Endodermal cell (in vitro differentiated cells): ENCODE measurements at regions not wholly inside any gene's neighbourhood (a gene's known extent, or its start where the extent isn't known, plus 50 kb on each side); places are given as distances from the start of the nearest gene placed in this dataset.

Experiments used
- DNase-seq: peaks from one replicate; pipeline ENCODE4 v3.0.0-alpha.2; 2017
- H3K27ac ChIP-seq: 2 replicates; pipeline ENCODE4 v1.5.1; 2013; ENCODE audit warnings: mild to moderate bottlenecking, low read depth, low read length, moderate library complexity
- H3K27me3 ChIP-seq: 2 replicates; pipeline ENCODE4 v1.6.1; 2013; ENCODE audit warnings: mild to moderate bottlenecking, low read length, moderate library complexity; ENCODE audit not compliant: insufficient read depth, control insufficient read depth, poor library complexity, severe bottlenecking
- H3K36me3 ChIP-seq: 2 replicates; pipeline ENCODE4 v1.7.0; 2013; ENCODE audit warnings: mild to moderate bottlenecking, low read length, moderate library complexity; ENCODE audit not compliant: control insufficient read depth, insufficient read depth
- H3K4me1 ChIP-seq: one replicate; pipeline ENCODE4 v1.7.0; 2013; ENCODE audit warnings: low read length; ENCODE audit not compliant: control insufficient read depth, insufficient read depth
- H3K4me3 ChIP-seq: 2 replicates; pipeline ENCODE4 v1.5.1; 2013; ENCODE audit warnings: mild to moderate bottlenecking, low read length, moderate library complexity
- H3K9ac ChIP-seq: 2 replicates; pipeline ENCODE4 v1.6.1; 2013; ENCODE audit warnings: mild to moderate bottlenecking, low read length, moderate library complexity; ENCODE audit not compliant: poor library complexity, severe bottlenecking; ENCODE audit errors: extremely low read depth
- H3K9me3 ChIP-seq: 2 replicates; pipeline ENCODE4 v1.6.1; 2013; ENCODE audit warnings: mild to moderate bottlenecking, low read length, moderate library complexity; ENCODE audit not compliant: control insufficient read depth
- H3K27ac Mint-ChIP-seq: 2 replicates; pipeline ENCODE4 v1.8.0; 2020; ENCODE audit warnings: mixed read lengths
- H3K27me3 Mint-ChIP-seq: 2 replicates; pipeline ENCODE4 v1.8.0; 2021; ENCODE audit warnings: mild to moderate bottlenecking, mixed read lengths; ENCODE audit not compliant: insufficient read depth
- H3K36me3 Mint-ChIP-seq: 2 replicates; pipeline ENCODE4 v1.8.0; 2020; ENCODE audit warnings: low read depth, mixed read lengths
- H3K4me1 Mint-ChIP-seq: 2 replicates; pipeline ENCODE4 v1.8.0; 2020; ENCODE audit warnings: mixed read lengths
- H3K4me3 Mint-ChIP-seq: 2 replicates; pipeline ENCODE4 v1.8.0; 2020; ENCODE audit warnings: mild to moderate bottlenecking, moderate library complexity, mixed read lengths
- H3K9me3 Mint-ChIP-seq: 2 replicates; pipeline ENCODE4 v1.8.0; 2020; ENCODE audit warnings: mild to moderate bottlenecking, mixed read lengths
- WGBS, 2 experiments: methylation state at CpG; one replicate each; pipeline versions ENCODE4 v1.1.5 to v1.1.7; 2013; ENCODE audit warnings: missing lambda C conversion rate in 2 of 2, mixed read lengths in 1 of 2; ENCODE audit not compliant: insufficient coverage in 1 of 2, insufficient read length in 1 of 2; 5-methylcytosine and 5-hydroxymethylcytosine counted together
- TF ChIP-seq, protein P1 (sequence below): fragments of 200-600 bp; sonication (generic); conservative IDR thresholded peaks from 2 replicates; pipeline ENCODE4 v1.5.0; 2021; ENCODE audit warnings: antibody characterized with exemption, mild to moderate bottlenecking

- no peaks in the 10 kb centered on the region for H3K9me3 Mint-ChIP-seq
- TF ChIP-seq, protein P1, sequence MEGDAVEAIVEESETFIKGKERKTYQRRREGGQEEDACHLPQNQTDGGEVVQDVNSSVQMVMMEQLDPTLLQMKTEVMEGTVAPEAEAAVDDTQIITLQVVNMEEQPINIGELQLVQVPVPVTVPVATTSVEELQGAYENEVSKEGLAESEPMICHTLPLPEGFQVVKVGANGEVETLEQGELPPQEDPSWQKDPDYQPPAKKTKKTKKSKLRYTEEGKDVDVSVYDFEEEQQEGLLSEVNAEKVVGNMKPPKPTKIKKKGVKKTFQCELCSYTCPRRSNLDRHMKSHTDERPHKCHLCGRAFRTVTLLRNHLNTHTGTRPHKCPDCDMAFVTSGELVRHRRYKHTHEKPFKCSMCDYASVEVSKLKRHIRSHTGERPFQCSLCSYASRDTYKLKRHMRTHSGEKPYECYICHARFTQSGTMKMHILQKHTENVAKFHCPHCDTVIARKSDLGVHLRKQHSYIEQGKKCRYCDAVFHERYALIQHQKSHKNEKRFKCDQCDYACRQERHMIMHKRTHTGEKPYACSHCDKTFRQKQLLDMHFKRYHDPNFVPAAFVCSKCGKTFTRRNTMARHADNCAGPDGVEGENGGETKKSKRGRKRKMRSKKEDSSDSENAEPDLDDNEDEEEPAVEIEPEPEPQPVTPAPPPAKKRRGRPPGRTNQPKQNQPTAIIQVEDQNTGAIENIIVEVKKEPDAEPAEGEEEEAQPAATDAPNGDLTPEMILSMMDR = no peak
Observed at GRCh38 chr2:204234248-204234647, 297.7 kb downstream of the ICOS start.

DNA sequence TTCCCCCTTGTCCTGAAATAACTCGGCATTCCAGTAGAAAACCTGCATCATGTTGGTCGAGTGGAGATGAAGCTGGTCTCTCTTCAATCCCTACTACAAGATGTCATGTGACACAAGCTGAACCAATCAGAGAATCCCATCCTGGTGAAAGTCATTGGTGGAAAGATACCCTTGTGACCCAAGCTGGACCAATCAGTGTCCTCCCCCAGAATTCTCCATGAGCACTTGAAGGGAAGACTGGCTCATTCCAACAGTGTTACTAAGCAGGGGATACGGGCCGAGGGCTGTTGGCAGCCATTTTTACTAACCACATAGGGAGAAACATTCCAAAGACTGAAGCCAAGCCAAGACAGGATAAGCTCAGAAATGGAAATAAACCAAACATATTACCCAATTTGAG, 298.3 kb downstream of the ICOS start:
- WGBS, 2 experiments = 78 to 88% methylated on average over 2 to 4 of the region's 4 CpGs
- Histone ChIP-seq H3K9ac (no peak overlapping the region), H3K4me3 (no peak overlapping the region), H3K27me3 (no peaks in the 10 kb centered on the region), H3K9me3 (no peaks in the 10 kb centered on the region), H3K4me1 (no peaks in the 10 kb centered on the region), H3K27ac (no peak overlapping the region), H3K36me3 (no peaks in the 10 kb centered on the region)
- no peaks in the 10 kb centered on the region for H3K9me3 Mint-ChIP-seq
- H3K27me3 Mint-ChIP-seq = peaks cover 10% of the 10 kb centered on the region
- DNase-seq = no peak
- H3K4me1 Mint-ChIP-seq = peaks cover 2% of the 10 kb centered on the region
- TF ChIP-seq, protein P1 = no peak
- H3K36me3 Mint-ChIP-seq = no peaks in the 10 kb centered on the region
- H3K4me3 Mint-ChIP-seq = no peak overlapping the region
- no peak overlapping the region for H3K27ac Mint-ChIP-seq

More at GRCh38 chr2:204234248-204234647, 297.7 kb downstream of the ICOS start:
- no peak overlapping the region for H3K9ac ChIP-seq
- 92 to 93% methylated on average over 3 of the region's 3 CpGs for WGBS, 2 experiments
- no peaks in the 10 kb centered on the region for H3K36me3 ChIP-seq
- no peak overlapping the region for H3K27ac ChIP-seq
- Mint-ChIP-seq H3K27me3 (peaks cover 11% of the 10 kb centered on the region), H3K4me3 (no peak overlapping the region), H3K4me1 (no peaks in the 10 kb centered on the region), H3K36me3 (no peaks in the 10 kb centered on the region), H3K27ac (no peak overlapping the region)
- no peaks in the 10 kb centered on the region for H3K27me3 ChIP-seq
- H3K9me3 ChIP-seq = no peaks in the 10 kb centered on the region
- no peak for DNase-seq
- no peak overlapping the region for H3K4me3 ChIP-seq
- no peaks in the 10 kb centered on the region for H3K4me1 ChIP-seq

- Mint-ChIP-seq H3K27me3 (peaks cover 2% of the 10 kb centered on the region), H3K4me1 (peaks cover 3% of the 10 kb centered on the region), H3K9me3 (no peaks in the 10 kb centered on the region), H3K36me3 (no peaks in the 10 kb centered on the region), H3K4me3 (no peak overlapping the region), H3K27ac (no peak overlapping the region)
- no peak overlapping the region for H3K4me3 ChIP-seq
- TF ChIP-seq, protein P1 = no peak
- H3K4me1 ChIP-seq = no peaks in the 10 kb centered on the region
- H3K27ac ChIP-seq = no peak overlapping the region
- no peak for DNase-seq
- no peaks in the 10 kb centered on the region for H3K9me3 ChIP-seq
- WGBS, 2 experiments = 87 to 93% methylated on average over 4 of the region's 4 CpGs
- no peaks in the 10 kb centered on the region for H3K27me3 ChIP-seq
- H3K9ac ChIP-seq = no peak overlapping the region
- H3K36me3 ChIP-seq = no peaks in the 10 kb centered on the region
Observed at GRCh38 chr2:204237416-204237815, 300.9 kb downstream of the ICOS start.
